Activated CD4-positive, alpha-beta T cell treated with anti-CD3 and anti-CD28 coated beads for 24 hours (primary cell): ENCODE measurements at regions not wholly inside any gene's neighbourhood (a gene's known extent, or its start where the extent isn't known, plus 50 kb on each side); places are given as distances from the start of the nearest gene placed in this dataset.
"Not testable (repeated sequence)": the region's sequence is repeated elsewhere in the genome, so short reads cannot be mapped to it uniquely, and the experiment has no call there.

ENCODE experiments used
- DNase-seq, 2 donors: peaks; one replicate each; pipeline ENCODE4 v3.0.0-alpha.2; 2020; ENCODE audit warnings: low read depth in 2 of 2

DNA sequence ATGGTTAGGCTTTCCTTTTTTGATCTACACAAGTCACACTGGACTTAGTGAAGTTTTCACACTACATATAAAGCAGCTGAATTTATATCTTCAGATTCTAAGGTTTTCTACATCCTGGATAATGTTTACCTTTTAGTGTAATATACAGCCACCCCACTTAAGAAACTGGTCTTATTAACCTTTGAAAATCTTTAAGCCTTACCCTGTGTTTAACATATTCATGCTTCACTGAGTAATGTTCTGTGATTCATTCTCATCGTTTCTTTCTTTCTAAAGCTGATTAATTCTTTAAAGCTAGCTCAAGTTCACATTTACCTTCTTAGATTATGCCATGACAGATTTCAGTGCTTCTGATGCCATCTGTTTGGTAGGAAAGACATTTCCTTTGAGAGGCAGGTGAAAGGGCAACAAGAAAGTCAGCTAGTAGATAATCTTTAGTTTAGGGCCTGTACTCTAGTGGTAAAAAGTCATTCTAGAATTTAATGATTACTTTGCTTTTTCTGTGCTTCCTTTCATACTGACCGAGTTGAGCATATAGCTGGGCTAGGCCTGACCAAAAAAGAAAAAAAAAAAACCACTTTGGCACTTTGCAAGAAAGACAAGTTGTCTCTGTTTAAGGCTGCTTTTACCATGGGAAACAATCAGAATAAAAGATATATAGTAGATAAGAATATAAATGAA, 690.9 kb upstream of the FBXO33 start:
- DNase-seq, result no peak

DNA sequence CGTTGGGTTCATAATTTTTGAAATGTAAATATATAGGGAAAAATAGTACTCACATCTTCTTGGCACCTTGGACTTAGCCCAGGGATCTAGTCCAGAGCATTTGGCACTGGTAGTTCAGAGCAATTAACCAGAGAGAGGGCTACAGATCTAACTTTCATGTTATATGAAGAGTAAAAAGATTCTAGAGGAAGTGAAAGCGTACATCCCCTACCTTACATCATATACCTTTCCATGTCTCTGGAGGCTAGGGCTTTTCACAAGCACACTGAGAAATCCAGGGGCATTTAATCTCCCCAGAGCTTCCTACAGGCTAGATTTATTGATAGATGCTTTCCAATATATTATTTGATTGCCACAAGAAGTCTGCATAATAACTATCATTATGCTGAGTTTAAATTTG, 687.5 kb upstream of the FBXO33 start:
- no peak for DNase-seq

- DNase-seq, result no peak
Observed at GRCh38 chr14:40119321-40119720, 687.1 kb upstream of the FBXO33 start.

- DNase-seq, result no peak
Observed at GRCh38 chr14:40115583-40115982, 683.4 kb upstream of the FBXO33 start.

- no peak for DNase-seq
Observed at GRCh38 chr14:40113671-40114070, 681.4 kb upstream of the FBXO33 start.

DNA sequence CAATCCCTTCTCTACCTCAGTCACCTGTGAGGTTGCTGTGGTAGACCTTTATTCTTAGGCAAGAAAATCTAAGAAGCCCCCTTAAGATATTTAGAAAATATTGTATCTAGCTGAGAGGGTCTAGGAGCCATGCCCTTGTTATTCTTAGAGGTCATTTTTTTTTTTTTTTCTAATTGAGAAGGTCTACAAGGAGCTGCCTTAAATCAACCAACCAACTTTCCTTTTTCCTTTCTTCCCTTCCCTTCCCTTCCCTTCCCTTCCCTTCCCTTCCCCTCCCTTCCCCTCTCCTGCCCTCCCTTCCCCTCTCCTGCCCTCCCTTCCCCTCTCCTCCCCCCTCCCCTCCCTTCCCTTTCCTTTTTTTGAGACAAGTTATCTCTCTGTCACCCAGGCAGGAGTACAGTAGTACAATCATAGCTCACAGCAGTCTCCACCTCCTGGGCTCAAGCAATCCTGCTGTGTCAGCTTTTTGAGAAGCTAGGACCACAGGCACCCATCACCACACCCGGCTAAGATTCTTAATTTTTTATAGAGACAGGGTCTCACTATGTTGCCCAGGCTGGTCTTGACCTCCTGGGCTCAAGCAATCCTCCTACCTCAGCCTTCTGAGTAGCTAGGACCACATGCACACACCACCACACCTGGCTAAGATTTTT, 668.4 kb upstream of the FBXO33 start:
- DNase-seq, result no peak

DNA sequence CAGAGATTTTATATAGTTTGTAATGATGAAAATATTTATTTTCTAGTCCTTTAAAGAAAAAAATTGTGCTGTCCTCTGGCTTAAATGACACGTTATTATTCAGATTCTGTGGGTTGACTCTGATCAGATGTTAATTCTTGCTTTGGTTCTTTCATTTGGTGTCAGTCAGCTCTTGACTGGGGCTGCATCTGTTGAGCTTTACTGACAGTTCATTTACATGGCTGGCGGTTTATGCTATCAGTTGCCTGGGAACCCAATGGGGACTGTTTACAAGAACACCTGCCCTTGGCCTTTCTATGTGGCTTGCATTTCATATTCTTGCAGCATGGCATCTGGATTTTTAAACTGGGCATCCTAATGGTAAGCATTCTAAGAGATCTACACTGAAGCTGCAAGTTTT, 667.1 kb upstream of the FBXO33 start:
- DNase-seq, result no peak

DNA sequence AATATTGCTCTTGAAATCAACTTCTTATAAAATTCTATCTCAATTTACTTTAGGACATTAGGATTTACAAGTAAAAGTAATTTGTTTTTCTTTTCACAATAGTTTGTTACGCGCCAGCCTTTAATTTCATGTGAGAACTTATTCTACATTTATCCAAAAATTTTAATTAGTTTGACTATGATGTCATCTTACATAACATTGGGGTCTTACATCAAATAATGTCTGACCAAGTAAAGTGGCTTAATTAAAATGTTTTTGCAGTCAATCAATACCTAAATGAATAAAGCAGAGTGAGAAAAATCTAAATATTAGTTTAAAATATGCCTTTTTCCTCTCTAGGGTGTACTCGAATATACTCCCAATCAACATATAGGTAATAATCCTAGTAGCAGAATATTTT, 666.2 kb upstream of the FBXO33 start:
- no peak for DNase-seq

DNA sequence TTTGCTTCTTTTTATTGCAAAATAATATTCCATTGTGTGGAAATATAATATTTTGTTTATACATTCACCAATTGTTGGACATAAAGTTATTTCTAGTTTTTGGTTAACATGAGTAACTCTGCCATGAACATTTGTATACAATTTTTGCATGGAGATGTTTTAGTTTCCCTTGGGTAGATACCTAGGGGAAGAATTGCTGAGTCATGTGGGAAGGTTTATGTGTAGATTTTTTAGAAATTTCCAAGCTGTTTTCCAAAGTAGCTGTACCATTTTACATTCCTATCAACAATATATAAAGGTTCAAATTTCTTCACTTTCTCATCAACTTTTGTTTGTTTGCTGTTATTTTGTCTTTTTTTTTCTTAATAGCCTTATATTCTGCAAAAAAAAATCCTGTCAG, 664.7 kb upstream of the FBXO33 start:
- no peak for DNase-seq

DNA sequence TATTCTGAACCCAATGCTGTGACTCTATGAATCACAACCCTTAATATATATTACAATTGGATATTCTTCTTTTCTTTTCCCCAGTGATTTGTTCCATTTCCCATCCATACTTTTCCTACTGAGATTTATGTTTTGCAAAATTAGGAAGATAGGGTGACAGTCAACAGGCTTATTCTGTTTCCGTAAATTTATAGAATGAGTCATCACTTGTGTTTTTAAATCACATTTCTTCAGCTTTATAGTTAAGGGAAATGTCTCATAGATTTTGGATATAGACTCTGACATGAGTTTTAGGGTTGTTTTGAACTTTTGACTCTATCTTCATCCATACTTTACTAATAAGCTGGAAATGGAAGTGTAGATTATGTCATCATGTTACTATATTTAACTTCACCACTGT, 661.6 kb upstream of the FBXO33 start:
- DNase-seq, result no peak

GRCh38 chr14:40074169-40074568, 641.9 kb upstream of the FBXO33 start:
- DNase-seq, result no peak

DNA sequence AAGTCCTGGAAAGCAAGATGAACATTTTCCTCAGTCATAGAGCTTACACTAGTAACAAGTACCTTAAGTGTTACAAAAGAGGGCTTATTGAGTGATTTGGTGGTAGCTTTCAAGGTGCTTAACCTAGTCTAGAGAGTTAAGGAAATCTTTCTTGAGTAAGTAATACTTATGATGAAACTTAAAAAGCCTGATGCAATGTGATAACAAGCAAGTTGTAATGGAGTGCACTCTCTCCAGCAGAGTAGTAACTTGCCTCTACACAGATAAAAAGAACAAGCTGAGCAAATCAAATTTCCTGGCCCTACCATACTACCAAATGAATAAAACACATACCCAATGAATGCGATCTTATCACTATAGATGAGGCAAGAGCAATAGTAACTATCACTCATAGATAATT, 639.9 kb upstream of the FBXO33 start:
- no peak for DNase-seq

DNA sequence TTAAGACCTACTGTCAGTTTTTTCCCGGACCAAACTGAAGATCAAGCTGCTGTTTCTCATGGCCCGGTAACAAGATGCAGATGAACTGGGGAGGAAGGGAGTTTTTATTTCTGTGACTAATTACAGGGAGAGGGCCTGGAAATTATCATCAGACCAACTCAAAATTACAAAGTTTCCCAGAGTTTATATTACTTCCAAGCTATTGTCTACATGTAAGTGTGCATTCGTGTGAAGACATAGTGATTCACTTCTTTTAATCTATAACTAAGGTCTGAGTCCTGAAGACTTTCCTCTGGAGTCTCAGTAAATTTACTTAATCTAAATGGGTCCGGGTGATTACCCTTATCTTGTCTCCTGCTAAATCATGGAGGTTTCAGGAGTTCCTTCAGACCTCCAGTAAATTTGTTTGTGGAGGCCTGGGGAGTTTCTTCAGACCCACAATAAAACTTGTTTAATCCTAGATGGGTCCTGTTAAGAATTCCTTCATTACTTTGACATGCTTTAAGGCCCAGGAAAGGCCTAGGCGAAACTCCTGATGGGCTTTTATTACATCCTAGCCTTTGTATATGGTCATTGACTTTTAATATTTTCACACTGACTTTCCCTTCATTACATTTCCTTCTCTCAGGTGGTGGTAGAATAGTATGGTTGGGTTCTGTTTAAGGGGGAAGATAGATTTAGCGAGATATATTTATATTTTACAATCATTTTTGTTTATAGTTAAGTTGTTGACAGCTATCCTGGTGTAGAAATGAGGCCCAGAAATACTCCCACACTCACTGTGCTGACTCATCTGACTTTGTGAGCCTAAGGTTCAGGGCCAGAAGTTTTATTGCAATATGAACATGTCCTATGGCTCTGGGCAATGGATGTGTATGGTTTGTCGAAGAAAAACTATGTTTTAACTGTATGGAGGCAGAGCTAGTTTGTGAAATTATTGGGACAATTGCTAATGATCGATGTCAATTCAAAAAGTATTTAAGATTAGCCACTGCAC, 627.0 kb upstream of the FBXO33 start:
- DNase-seq, result no peak

- no peak for DNase-seq
Observed at GRCh38 chr14:40053416-40053815, 621.2 kb upstream of the FBXO33 start.

DNA sequence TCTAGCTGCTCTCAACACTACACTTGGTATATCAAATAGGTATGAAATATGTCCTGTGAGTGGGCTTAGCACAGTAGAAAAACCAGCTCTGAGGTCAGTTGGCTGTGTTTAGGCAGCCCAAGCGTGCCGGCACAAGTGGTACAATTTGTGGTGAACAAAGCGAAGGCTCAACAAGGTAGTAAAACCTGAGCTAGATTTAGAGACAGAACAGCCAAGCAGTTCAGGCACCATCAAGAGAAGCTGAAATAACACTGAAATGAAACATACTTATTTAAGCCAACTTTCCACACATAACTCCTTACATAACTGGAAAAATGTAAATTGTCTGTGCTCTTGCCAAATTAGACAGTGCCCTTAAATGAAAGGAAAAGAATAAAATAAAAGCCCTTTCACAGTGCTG, 596.8 kb upstream of the FBXO33 start:
- no peak for DNase-seq

DNA sequence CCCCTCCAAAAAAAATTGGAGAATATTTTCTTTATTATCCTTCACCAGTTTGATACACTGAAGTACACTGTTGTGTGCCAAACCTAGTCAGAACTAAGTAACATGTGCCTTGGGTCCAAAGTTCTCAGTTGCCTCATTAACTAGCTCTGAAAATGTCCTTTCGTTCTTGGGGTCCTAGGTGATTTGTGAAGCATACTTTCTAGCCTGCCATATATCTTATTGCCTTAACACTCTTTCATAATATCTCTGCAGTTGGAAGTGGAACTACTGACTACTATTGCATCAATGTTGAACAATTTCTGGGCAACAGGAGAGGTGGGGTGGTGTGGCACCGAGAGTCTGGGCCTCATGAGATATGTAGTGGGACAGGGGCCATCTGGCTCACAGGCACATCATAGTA, 592.9 kb upstream of the FBXO33 start:
- no peak for DNase-seq

DNA sequence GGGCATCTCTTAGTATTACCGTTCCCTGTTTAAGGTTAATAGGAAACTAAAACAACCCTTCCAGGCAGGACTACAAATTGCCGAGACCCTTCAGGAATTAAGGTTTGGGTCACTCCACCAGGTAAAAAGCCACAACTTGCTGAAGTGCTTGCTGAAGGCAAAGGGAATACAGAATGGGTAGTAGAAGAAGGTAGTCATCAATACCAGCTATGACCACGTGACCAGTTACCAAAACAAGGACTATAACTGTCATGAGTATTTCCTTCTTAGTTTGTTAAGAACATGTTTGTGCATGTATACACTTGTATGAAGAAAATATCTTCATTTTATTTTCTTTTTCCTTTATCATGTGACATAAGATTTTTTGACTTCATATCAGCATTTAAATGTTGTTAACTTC, 578.7 kb upstream of the FBXO33 start:
- DNase-seq, result no peak

DNA sequence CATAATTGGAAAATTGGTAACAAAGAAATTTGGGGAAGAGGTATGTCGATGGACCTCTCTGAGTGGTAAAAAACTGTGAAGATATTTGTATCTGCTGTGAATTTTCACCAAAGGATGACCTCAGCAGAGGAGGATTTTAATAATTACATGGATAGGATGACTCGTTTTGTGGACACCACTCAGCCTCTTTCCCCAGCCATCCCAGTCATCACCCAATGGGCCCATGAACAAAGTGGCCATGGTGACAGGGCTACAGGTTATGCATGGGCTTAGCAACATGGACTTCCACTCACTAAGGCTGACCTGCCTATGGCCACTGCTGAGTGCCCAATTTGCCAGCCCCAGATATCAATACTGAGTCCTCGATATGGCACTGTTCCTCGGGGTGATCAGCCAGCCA, 577.5 kb upstream of the FBXO33 start:
- no peak for DNase-seq

- not testable (repeated sequence) for DNase-seq
Observed at GRCh38 chr14:40008345-40008744, 576.1 kb upstream of the FBXO33 start.

- DNase-seq, result no peak
Observed at GRCh38 chr14:40004871-40005500, 572.8 kb upstream of the FBXO33 start.

DNA sequence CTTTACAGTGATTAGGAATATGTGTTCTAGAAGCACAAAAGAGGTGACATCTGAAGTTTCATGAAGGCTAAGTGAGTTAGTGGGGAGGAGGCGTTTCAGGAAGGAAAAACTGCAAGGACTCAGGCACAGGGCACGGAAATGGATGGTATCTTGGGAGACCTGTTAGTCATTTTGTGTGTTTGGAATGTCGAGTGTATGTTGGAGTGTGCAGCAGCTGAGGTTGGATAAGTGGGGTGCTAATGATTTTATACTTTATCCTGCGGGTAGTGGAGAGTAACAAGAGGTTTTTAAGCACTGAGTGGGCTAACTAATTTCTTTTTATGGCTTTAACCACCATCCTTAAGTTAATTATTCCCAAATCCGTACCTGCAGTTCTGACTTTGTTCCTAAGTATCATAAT, 571.5 kb upstream of the FBXO33 start:
- DNase-seq, result no peak

DNA sequence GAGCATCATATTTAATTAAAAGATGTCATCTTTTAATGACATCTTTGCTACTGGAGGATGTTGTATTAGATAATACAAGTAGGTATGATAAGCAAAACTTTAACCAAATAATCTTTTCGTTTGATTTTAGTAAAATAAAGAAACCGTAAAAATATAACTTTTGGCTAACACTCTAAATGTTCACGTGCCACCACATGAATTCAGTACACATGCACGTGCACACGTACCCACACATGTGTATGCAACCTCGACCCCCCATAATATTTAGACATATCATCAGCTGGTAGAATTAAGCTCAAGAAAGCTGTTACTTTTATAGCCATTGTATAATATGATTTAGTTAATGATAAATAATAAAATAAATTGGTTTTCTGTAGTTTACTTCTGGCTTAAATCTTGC, 566.6 kb upstream of the FBXO33 start:
- DNase-seq, result no peak
